Kidney (tissue), 13 donors: ENCODE measurements at regions not wholly inside any gene's neighbourhood (a gene's known extent, or its start where the extent isn't known, plus 50 kb on each side); places are given as distances from the start of the nearest gene placed in this dataset.

ENCODE experiments used
- DNase-seq, 5 donors: peaks; one replicate each; pipeline ENCODE4 v3.0.0-alpha.2; 2013 to 2020
- FAIRE-seq: peaks from 2 replicates; lab custom pipeline; 2012; peaks lifted over from hg19 to GRCh38; lab: Jason Lieb, UNC
- H3K27ac ChIP-seq, 2 donors: one replicate each; pipeline ENCODE4 v1.7.0; 2013; ENCODE audit warnings: low read depth in 2 of 2, low read length in 2 of 2, inconsistent platforms in 1 of 2
- H3K27me3 ChIP-seq: one replicate; pipeline ENCODE4 v1.7.1; 2013; ENCODE audit warnings: low read length, inconsistent platforms; ENCODE audit not compliant: control insufficient read depth, insufficient read depth
- H3K36me3 ChIP-seq, 3 donors: one replicate each; pipeline versions ENCODE4 v1.7.0 to v1.7.1; 2013; ENCODE audit warnings: low read length in 3 of 3, control low read depth in 1 of 3, inconsistent platforms in 1 of 3; ENCODE audit not compliant: insufficient read depth in 3 of 3, control insufficient read depth in 2 of 3
- H3K4me1 ChIP-seq, 3 donors: one replicate each; pipeline versions ENCODE4 v1.7.0 to v1.7.1; 2013; ENCODE audit warnings: low read length in 3 of 3, inconsistent platforms in 1 of 3, low read depth in 1 of 3; ENCODE audit not compliant: control insufficient read depth in 2 of 3, insufficient read depth in 2 of 3
- H3K4me3 ChIP-seq, 3 donors: one replicate each; pipeline versions ENCODE4 v1.7.0 to v1.8.1; 2013; ENCODE audit warnings: low read length in 3 of 3, control low read depth in 1 of 3, inconsistent platforms in 1 of 3
- H3K9ac ChIP-seq, 3 donors: one replicate each; pipeline versions ENCODE4 v1.7.0 to v1.7.1; 2013; ENCODE audit warnings: low read length in 3 of 3, control low read depth in 1 of 3, inconsistent platforms in 1 of 3
- H3K9me3 ChIP-seq, 3 donors: one replicate each; pipeline versions ENCODE4 v1.7.0 to v1.7.1; 2013; ENCODE audit warnings: low read length in 3 of 3, control low read depth in 1 of 3, inconsistent platforms in 1 of 3; ENCODE audit not compliant: control insufficient read depth in 2 of 3, insufficient read depth in 1 of 3
- CTCF ChIP-seq: IDR thresholded peaks from 3 replicates; pipeline ENCODE4 v1.5.1; 2012; ENCODE audit warnings: mild to moderate bottlenecking, moderate library complexity, borderline replicate concordance; ENCODE audit not compliant: insufficient read depth; ENCODE audit errors: extremely low read depth
- intact Hi-C: fragments of 100-400 bp; cut with DNase I; formaldehyde crosslinking; loops from one replicate; pipeline ENCODE4 v1.11.1; 2022
- donor health status: control.
- donor health status: control.
- donor health status: control.
- donor health status: control.
- donor health status: control.
- donor health status: DM: yes; HTN: yes; CAD: no.
- donor health status: Normal renal cell carcinoma (clear cell type).

DNA sequence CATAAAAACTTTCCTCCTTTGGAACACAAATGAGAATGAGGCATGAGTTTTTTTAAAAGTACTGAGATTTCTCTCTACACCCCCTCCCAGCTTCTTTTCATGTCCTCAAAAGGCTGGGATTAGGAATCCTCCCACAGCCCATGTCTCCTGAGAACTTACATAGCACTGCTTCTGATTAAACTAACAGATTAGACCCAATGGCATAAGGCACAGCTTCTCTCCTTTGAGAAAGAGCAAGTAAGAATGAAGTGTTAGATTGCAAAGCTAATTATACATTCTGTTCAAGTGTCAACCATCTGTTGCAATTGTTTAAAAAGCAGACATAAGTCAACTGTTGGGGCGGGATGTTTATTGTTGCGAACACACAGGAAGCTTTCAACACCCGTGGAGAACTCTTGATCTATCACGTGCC, 715.1 kb downstream of the CDH11 start:
- Histone ChIP-seq H3K9ac (no peak overlapping the region), H3K9me3 (no peaks in the 10 kb centered on the region), H3K27me3 (no peaks in the 10 kb centered on the region), H3K36me3 (no peaks in the 10 kb centered on the region), H3K4me3 (no peak overlapping the region), H3K4me1 (no peaks in the 10 kb centered on the region), H3K27ac (no peak overlapping the region)
- FAIRE-seq (no peak), DNase-seq (no peak)
- intact Hi-C loops = no loop called here
- no peak for TF ChIP-seq CTCF

- no peak for TF ChIP-seq CTCF
- no peak overlapping the region for H3K27ac ChIP-seq
- no peak overlapping the region for H3K4me3 ChIP-seq
- no peaks in the 10 kb centered on the region for H3K9me3 ChIP-seq
- H3K36me3 ChIP-seq = no peaks in the 10 kb centered on the region
- FAIRE-seq = no peak
- H3K4me1 ChIP-seq = no peaks in the 10 kb centered on the region
- no peak for DNase-seq
- no peak overlapping the region for H3K9ac ChIP-seq
- H3K27me3 ChIP-seq = no peaks in the 10 kb centered on the region
- intact Hi-C loops = no loop called here
Observed at GRCh38 chr16:64403352-64403751, 718.5 kb downstream of the CDH11 start.

GRCh38 chr16:64398793-64399192, 723.1 kb downstream of the CDH11 start:
- Histone ChIP-seq H3K27me3 (no peaks in the 10 kb centered on the region), H3K4me3 (no peak overlapping the region), H3K27ac (no peak overlapping the region), H3K4me1 (no peaks in the 10 kb centered on the region), H3K9me3 (no peaks in the 10 kb centered on the region), H3K9ac (no peak overlapping the region), H3K36me3 (no peaks in the 10 kb centered on the region)
- intact Hi-C loops = no loop called here
- FAIRE-seq (no peak), DNase-seq (no peak)
- TF ChIP-seq CTCF = no peak

- intact Hi-C loops = no loop called here
Observed at GRCh38 chr16:64397945-64398508, 723.8 kb downstream of the CDH11 start.

More at GRCh38 chr16:64397945-64398508, 723.8 kb downstream of the CDH11 start:
- Histone ChIP-seq H3K9ac (no peak overlapping the region), H3K36me3 (no peaks in the 10 kb centered on the region), H3K4me1 (no peaks in the 10 kb centered on the region), H3K9me3 (no peaks in the 10 kb centered on the region), H3K27ac (no peak overlapping the region), H3K4me3 (no peak overlapping the region), H3K27me3 (no peaks in the 10 kb centered on the region)
- DNase-seq (no peak), FAIRE-seq (no peak)
- no peak for TF ChIP-seq CTCF
